BLaER1 (cell line): ENCODE measurements at regions not wholly inside any gene's neighbourhood (a gene's known extent, or its start where the extent isn't known, plus 50 kb on each side); places are given as distances from the start of the nearest gene placed in this dataset.

Experiments used
- H3K27ac ChIP-seq: shearing (Covaris generic); formaldehyde crosslinking; 2 replicates; pipeline ENCODE4 v1.8.1; 2022
- H3K27me3 ChIP-seq: shearing (Covaris generic); formaldehyde crosslinking; 2 replicates; pipeline ENCODE4 v1.8.1; 2022
- H3K36me3 ChIP-seq: shearing (Covaris generic); formaldehyde crosslinking; 2 replicates; pipeline ENCODE4 v1.8.1; 2022
- H3K4me1 ChIP-seq: shearing (Covaris generic); formaldehyde crosslinking; 2 replicates; pipeline ENCODE4 v1.8.1; 2022
- H3K4me2 ChIP-seq: shearing (Covaris generic); formaldehyde crosslinking; 2 replicates; pipeline ENCODE4 v1.8.1; 2022
- H3K4me3 ChIP-seq: shearing (Covaris generic); formaldehyde crosslinking; 2 replicates; pipeline ENCODE4 v1.8.1; 2022
- H3K9ac ChIP-seq: shearing (Covaris generic); formaldehyde crosslinking; 2 replicates; pipeline ENCODE4 v1.8.1; 2022
- H3K9me3 ChIP-seq: shearing (Covaris generic); formaldehyde crosslinking; 2 replicates; pipeline ENCODE4 v1.8.1; 2022
- H4K20me1 ChIP-seq: shearing (Covaris generic); formaldehyde crosslinking; 2 replicates; pipeline ENCODE4 v1.8.1; 2022
- Cebpa-rat ChIP-seq: shearing (Covaris generic); IDR thresholded peaks from 2 replicates; pipeline ENCODE4 v1.8.1; 2022

DNA sequence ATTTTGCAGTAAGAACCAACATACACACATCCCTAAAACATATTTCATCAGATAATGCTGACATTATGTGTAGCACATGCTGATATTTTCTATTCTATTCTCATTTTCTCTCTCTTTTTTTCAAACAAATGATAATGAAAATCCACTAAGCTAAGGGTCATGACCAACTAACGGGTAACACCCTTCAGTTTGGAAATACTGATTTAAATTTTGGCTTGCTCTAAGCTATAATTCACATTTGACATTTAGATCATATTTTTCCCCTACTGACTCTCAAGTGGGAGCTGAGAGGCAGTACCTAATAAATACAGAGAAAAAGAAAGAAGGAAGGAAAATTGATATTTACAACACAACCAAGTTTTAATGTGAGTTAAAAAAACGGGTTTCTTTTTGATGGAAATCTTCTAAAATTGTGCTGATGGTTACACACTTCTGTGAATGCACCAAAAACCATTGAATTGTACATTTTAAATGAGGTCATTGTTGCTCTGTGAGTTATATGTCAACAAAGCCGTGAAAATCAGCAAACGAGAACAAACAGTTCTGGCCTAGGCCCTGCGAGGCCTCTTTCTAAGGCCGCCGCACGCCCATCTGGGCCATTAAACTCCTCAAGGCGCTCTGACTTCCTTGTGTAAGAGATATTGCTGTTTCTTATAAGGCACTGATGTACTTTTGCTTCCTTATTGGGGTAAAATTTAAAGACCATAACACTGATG lies 124.2 kb downstream of the GALR1 start:
- no peak overlapping the region for H3K27ac ChIP-seq
- H3K36me3 ChIP-seq, result no peaks in the 10 kb centered on the region
- H3K9ac ChIP-seq, result no peak overlapping the region
- no peaks in the 10 kb centered on the region for H3K27me3 ChIP-seq
- no peak overlapping the region for H3K4me3 ChIP-seq
- H3K4me2 ChIP-seq, result no peak overlapping the region
- H3K9me3 ChIP-seq, result peaks cover 14% of the 10 kb centered on the region
- no peaks in the 10 kb centered on the region for H4K20me1 ChIP-seq
- no peak for TF ChIP-seq Cebpa-rat
- no peaks in the 10 kb centered on the region for H3K4me1 ChIP-seq

- TF ChIP-seq Cebpa-rat, result no peak
- Histone ChIP-seq H3K9me3 (peaks cover 8% of the 10 kb centered on the region), H3K9ac (no peak overlapping the region), H3K36me3 (no peaks in the 10 kb centered on the region), H3K27ac (no peak overlapping the region), H3K4me1 (no peaks in the 10 kb centered on the region), H3K4me2 (no peak overlapping the region), H3K27me3 (no peaks in the 10 kb centered on the region), H3K4me3 (no peak overlapping the region), H4K20me1 (no peaks in the 10 kb centered on the region)
These were observed 124.8 kb downstream of the GALR1 start for GRCh38 chr18:77374446-77374805.

DNA sequence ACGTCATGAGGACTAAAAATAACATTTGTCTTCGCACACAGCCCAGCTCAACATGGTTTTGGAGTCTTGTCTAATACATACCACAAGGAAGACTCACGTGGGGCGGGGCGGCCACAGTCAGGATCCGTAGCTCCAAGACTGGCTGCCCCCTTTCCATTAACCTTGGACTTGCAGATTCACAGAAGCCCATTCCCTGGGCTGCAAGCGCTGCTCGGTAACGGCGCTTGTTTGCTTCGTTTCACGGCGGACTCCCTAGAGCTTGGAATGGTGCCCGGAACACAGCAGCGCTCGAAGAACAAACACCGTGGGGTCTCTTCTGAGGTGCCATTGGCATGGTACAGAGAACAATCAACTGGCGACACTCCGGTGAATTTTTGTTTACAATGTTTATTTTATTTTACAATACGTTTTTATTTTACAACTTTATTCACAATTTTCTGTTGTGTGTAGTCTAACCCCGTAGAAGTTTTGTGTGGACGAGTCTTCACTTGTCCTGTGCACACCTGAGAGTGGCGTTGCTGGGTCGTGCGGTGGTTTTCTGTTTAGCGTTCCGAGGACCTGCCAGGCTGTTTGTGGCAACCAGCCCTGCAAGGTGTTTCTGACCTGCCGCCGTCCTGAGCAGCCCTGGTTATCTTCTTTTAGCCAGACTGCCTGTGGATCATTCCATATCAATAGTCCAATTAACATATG lies 126.5 kb downstream of the GALR1 start:
- Histone ChIP-seq H3K27ac (no peak overlapping the region), H3K4me2 (no peak overlapping the region), H3K9me3 (no peaks in the 10 kb centered on the region), H3K36me3 (no peaks in the 10 kb centered on the region), H3K4me3 (no peak overlapping the region), H3K27me3 (no peaks in the 10 kb centered on the region), H3K9ac (no peak overlapping the region), H4K20me1 (no peaks in the 10 kb centered on the region), H3K4me1 (no peaks in the 10 kb centered on the region)
- TF ChIP-seq Cebpa-rat, result no peak

- H4K20me1 ChIP-seq, result no peaks in the 10 kb centered on the region
- TF ChIP-seq Cebpa-rat, result no peak
- H3K4me2 ChIP-seq, result no peak overlapping the region
- H3K9ac ChIP-seq, result no peak overlapping the region
- no peak overlapping the region for H3K27ac ChIP-seq
- no peaks in the 10 kb centered on the region for H3K4me1 ChIP-seq
- H3K27me3 ChIP-seq, result no peaks in the 10 kb centered on the region
- H3K36me3 ChIP-seq, result no peaks in the 10 kb centered on the region
- no peaks in the 10 kb centered on the region for H3K9me3 ChIP-seq
- H3K4me3 ChIP-seq, result no peak overlapping the region
These were observed 127.1 kb downstream of the GALR1 start for GRCh38 chr18:77376733-77377094.

DNA sequence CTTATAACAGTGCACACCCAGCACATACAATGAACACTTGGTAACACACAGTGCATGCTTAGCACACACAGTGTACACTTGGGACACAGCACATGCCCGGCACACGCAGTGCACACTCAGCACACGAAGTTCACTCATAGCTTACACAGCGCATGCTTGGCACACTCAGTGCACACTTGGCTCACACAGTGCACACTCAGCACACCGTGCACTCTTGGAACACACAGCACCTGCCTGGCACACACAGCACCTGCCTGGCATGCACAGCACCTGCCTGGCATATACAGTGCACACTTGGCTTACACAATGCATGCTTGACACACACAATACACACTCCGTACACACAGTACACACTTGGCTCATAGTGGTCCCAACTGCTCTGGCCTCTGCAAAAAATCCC lies 128.2 kb downstream of the GALR1 start:
- Histone ChIP-seq H3K27me3 (no peaks in the 10 kb centered on the region), H4K20me1 (no peaks in the 10 kb centered on the region), H3K9ac (no peak overlapping the region), H3K36me3 (no peaks in the 10 kb centered on the region), H3K9me3 (no peaks in the 10 kb centered on the region), H3K4me3 (no peak overlapping the region), H3K4me2 (no peak overlapping the region), H3K4me1 (no peaks in the 10 kb centered on the region), H3K27ac (no peak overlapping the region)
- TF ChIP-seq Cebpa-rat, result no peak

- H3K4me3 ChIP-seq, result no peak overlapping the region
These were observed 130.4 kb downstream of the GALR1 start for GRCh38 chr18:77379976-77380509.

GRCh38 chr18:77380695-77381094 lies 131.0 kb downstream of the GALR1 start:
- H3K9ac ChIP-seq, result no peak overlapping the region
- TF ChIP-seq Cebpa-rat, result no peak
- H3K27ac ChIP-seq, result no peak overlapping the region
- no peaks in the 10 kb centered on the region for H3K36me3 ChIP-seq
- H3K9me3 ChIP-seq, result no peaks in the 10 kb centered on the region
- no peak overlapping the region for H3K4me2 ChIP-seq
- H3K27me3 ChIP-seq, result no peaks in the 10 kb centered on the region
- H3K4me1 ChIP-seq, result no peaks in the 10 kb centered on the region
- H4K20me1 ChIP-seq, result no peaks in the 10 kb centered on the region
- no peak overlapping the region for H3K4me3 ChIP-seq

More at GRCh38 chr18:77379976-77380509, 130.4 kb downstream of the GALR1 start:
- no peaks in the 10 kb centered on the region for H3K9me3 ChIP-seq
- H3K27me3 ChIP-seq, result no peaks in the 10 kb centered on the region
- H3K4me1 ChIP-seq, result no peaks in the 10 kb centered on the region
- TF ChIP-seq Cebpa-rat, result no peak
- no peak overlapping the region for H3K27ac ChIP-seq
- H3K4me2 ChIP-seq, result no peak overlapping the region
- no peaks in the 10 kb centered on the region for H3K36me3 ChIP-seq
- no peaks in the 10 kb centered on the region for H4K20me1 ChIP-seq
- H3K9ac ChIP-seq, result no peak overlapping the region

DNA sequence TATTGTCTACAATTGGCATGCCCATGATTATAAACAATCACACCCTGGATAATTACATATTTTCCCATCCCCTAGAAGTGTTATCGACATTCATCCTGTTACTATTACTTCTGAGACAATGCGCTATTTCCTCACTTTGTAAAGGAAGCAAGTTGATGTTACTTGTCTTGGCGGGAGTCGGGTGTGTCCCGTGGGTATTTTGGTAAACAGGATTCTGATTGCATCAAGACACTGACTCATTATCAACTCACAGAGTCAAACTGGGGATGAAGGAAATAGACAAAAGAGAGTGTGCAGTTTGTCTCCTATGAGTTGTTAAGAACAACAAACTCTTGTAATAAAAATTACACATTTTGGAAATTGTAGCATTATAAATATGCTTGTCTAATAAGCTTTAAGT lies 142.7 kb downstream of the GALR1 start:
- H3K27ac ChIP-seq, result no peak overlapping the region
- no peaks in the 10 kb centered on the region for H3K4me1 ChIP-seq
- no peak overlapping the region for H3K9ac ChIP-seq
- H3K4me2 ChIP-seq, result no peak overlapping the region
- no peaks in the 10 kb centered on the region for H3K9me3 ChIP-seq
- no peaks in the 10 kb centered on the region for H3K36me3 ChIP-seq
- no peak overlapping the region for H3K4me3 ChIP-seq
- no peaks in the 10 kb centered on the region for H3K27me3 ChIP-seq
- no peak for TF ChIP-seq Cebpa-rat
- no peaks in the 10 kb centered on the region for H4K20me1 ChIP-seq

- no peak for TF ChIP-seq Cebpa-rat
- Histone ChIP-seq H3K4me2 (no peak overlapping the region), H3K4me1 (no peaks in the 10 kb centered on the region), H3K9me3 (no peaks in the 10 kb centered on the region), H3K27me3 (no peaks in the 10 kb centered on the region), H3K9ac (no peak overlapping the region), H3K4me3 (no peak overlapping the region), H4K20me1 (no peaks in the 10 kb centered on the region), H3K36me3 (no peaks in the 10 kb centered on the region), H3K27ac (no peak overlapping the region)
These were observed 143.9 kb downstream of the GALR1 start for GRCh38 chr18:77393519-77393918.

- no peak for TF ChIP-seq Cebpa-rat
- H3K36me3 ChIP-seq, result no peaks in the 10 kb centered on the region
- no peak overlapping the region for H3K27ac ChIP-seq
- H3K4me1 ChIP-seq, result no peaks in the 10 kb centered on the region
- no peaks in the 10 kb centered on the region for H4K20me1 ChIP-seq
- no peak overlapping the region for H3K4me3 ChIP-seq
- no peak overlapping the region for H3K9ac ChIP-seq
- H3K27me3 ChIP-seq, result no peaks in the 10 kb centered on the region
- no peaks in the 10 kb centered on the region for H3K9me3 ChIP-seq
- H3K4me2 ChIP-seq, result no peak overlapping the region
These were observed 146.3 kb downstream of the GALR1 start for GRCh38 chr18:77395953-77396352.
